Naive thymus-derived CD8-positive, alpha-beta T cell (primary cell): ENCODE measurements at regions not wholly inside any gene's neighbourhood (a gene's known extent, or its start where the extent isn't known, plus 50 kb on each side); places are given as distances from the start of the nearest gene placed in this dataset.

Experiments used
- ATAC-seq, 2 donors: fragments of 150-1000 bp; cut with Tn5 transposase in 1 of 2; sonication (Bioruptor Pico), chemical (Tn5 transposase) in 1 of 2; 1 replicate in 1 of 2; 2 replicates in 1 of 2; pipeline ENCODE4 v1.10.0; 2021; ENCODE audit warnings: mild to moderate bottlenecking in 2 of 2, moderate library complexity in 2 of 2
- POLR2A ChIA-PET: fragments of 350-600 bp; sonication (Branson Sonifier 250); formaldehyde crosslinking; loops from one replicate; lab custom pipeline; 2021; ENCODE audit warnings: antibody characterized with exemption; lab: Charles Lee
- DNase-seq, 10 donors: peaks; one replicate each; pipeline versions ENCODE4 v3.0.0 to v3.0.0-alpha.2; 2020 to 2022
- H3K27ac Mint-ChIP-seq, 10 donors: one replicate each; pipeline ENCODE4 v1.8.0; 2020 to 2022; ENCODE audit warnings: mild to moderate bottlenecking in 10 of 10, mixed read lengths in 10 of 10, moderate library complexity in 4 of 10, inconsistent platforms in 1 of 10
- H3K27me3 Mint-ChIP-seq, 5 donors: one replicate each; pipeline ENCODE4 v1.8.0; 2021 to 2022; ENCODE audit warnings: mixed read lengths in 5 of 5
- H3K36me3 Mint-ChIP-seq, 3 donors: one replicate each; pipeline ENCODE4 v1.8.0; 2020 to 2022; ENCODE audit warnings: mixed read lengths in 3 of 3, mild to moderate bottlenecking in 2 of 3, inconsistent platforms in 1 of 3
- H3K4me1 Mint-ChIP-seq, 4 donors: one replicate each; pipeline ENCODE4 v1.8.0; 2021 to 2022; ENCODE audit warnings: mixed read lengths in 4 of 4
- H3K4me3 Mint-ChIP-seq, 10 donors: one replicate each; pipeline ENCODE4 v1.8.0; 2020 to 2022; ENCODE audit warnings: mild to moderate bottlenecking in 10 of 10, mixed read lengths in 10 of 10, moderate library complexity in 6 of 10, inconsistent platforms in 1 of 10
- H3K9me3 Mint-ChIP-seq, 9 donors: one replicate each; pipeline ENCODE4 v1.8.0; 2020 to 2022; ENCODE audit warnings: mixed read lengths in 9 of 9, mild to moderate bottlenecking in 3 of 9, inconsistent platforms in 1 of 9, moderate library complexity in 1 of 9

DNA sequence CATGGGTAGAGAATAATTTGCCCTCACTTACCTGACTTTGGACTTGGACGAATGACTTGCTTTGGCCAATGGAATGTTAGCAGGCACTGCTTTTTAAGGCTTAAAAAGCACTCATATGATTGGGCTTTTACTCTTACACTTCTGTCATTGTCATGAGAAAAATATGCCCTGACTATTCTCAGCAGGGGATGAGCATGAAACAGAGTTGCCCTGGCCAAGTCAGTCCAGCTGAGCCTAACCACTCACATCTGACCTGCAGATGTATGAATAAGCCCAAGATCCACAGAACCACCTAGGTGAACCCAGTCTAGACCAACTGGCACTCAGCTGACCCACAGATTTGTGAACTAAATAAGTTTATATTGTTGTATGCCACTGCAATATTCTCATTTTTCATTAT is 573.5 kb downstream of the TNS3 start:
- no peaks in the 10 kb centered on the region for H3K4me1 Mint-ChIP-seq
- no peak for ATAC-seq
- H3K27ac Mint-ChIP-seq, result no peak overlapping the region

DNA sequence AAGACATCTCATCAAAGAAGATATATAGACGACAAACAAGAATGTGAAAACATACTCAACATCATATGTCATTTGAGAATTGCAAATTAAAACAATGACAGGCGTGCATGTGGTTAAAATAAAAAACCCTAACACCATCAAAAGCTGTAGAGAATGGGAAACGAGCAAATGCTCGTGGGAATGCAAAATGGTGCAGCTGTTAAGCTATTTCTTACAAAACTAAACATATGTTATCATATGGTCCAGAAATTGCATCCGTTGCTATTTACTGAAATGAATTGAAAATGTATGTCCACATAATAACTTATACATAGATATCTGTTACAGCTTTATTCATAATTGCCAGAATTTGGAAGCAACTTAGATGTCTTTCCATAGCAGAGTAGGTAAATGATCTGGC is 574.4 kb downstream of the TNS3 start:
- H3K9me3 Mint-ChIP-seq, result peaks cover 0 to 8% (median 2%) of the 10 kb centered on the region in 9 donors
- no peaks in the 10 kb centered on the region for H3K36me3 Mint-ChIP-seq
- no peak for ATAC-seq
- DNase-seq, result no peak
- no peaks in the 10 kb centered on the region for H3K27me3 Mint-ChIP-seq
- POLR2A ChIA-PET, result interaction anchor here (0.7 kb wide), 1 partner anchor 14 kb away, joined by 3 read pairs; no protein-coding TSS in a partner anchor
- H3K27ac Mint-ChIP-seq, result no peak overlapping the region
- no peak overlapping the region for H3K4me3 Mint-ChIP-seq
- H3K4me1 Mint-ChIP-seq, result no peaks in the 10 kb centered on the region

More for the DNA sequence above, 573.5 kb downstream of the TNS3 start:
- POLR2A ChIA-PET, result no interaction called here
- Mint-ChIP-seq H3K27me3 (no peaks in the 10 kb centered on the region), H3K4me3 (no peak overlapping the region), H3K36me3 (no peaks in the 10 kb centered on the region), H3K9me3 (peaks cover 0 to 9% (median 2%) of the 10 kb centered on the region in 9 donors)
- DNase-seq, result no peak

DNA sequence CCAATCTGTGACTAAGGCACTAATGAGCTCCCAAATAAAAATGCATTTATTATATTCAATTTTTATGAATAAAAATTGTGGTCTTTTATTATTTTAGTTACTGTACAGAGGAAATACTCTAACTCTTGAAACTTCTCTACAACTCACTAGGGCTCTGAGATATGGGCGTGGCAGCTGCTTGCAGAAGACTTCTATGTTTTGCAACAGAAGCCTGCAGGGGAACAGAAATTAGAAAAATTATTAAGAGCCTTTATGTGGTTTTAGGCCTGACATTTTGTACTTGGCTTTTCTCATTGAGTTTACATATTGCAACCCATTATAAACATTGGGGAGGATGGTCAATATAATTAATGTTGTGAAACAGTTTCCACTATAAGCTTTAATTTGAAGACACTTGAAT is 581.4 kb downstream of the TNS3 start:
- ATAC-seq, result no peak
- H3K4me1 Mint-ChIP-seq, result no peaks in the 10 kb centered on the region
- no peaks in the 10 kb centered on the region for H3K36me3 Mint-ChIP-seq

DNA sequence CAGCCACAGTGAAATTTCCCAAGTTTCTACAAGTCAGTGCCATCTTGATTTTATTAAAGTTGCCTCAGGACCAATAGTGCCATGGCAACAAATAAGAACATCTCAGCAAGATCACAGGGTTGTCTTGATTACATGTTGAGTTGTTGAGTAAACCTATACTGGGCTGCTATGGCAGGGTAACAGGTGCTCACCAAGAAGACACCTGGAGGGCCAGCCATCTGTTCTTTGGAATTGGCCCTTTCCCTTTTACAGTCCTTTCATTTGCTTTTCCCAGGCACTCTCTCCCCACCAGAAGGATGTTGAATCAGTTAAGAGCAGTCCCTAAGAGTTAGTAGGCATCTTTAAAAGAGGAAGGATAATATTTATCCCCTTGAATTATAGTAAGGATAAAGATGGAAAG is 582.0 kb downstream of the TNS3 start:
- Mint-ChIP-seq H3K27me3 (peaks cover 0 to 3% (median 0%) of the 10 kb centered on the region in 5 donors), H3K4me3 (no peak overlapping the region), H3K9me3 (peaks cover 0 to 2% (median 0%) of the 10 kb centered on the region in 9 donors), H3K36me3 (no peaks in the 10 kb centered on the region), H3K27ac (no peak overlapping the region), H3K4me1 (no peaks in the 10 kb centered on the region)
- ATAC-seq (no peak), DNase-seq (no peak)
- POLR2A ChIA-PET, result no interaction called here

More for the DNA sequence above, 581.4 kb downstream of the TNS3 start:
- Mint-ChIP-seq H3K4me3 (no peak overlapping the region), H3K9me3 (peaks cover 0 to 2% (median 0%) of the 10 kb centered on the region in 9 donors), H3K27ac (no peak overlapping the region), H3K27me3 (peaks cover 0 to 3% (median 0%) of the 10 kb centered on the region in 5 donors)
- POLR2A ChIA-PET, result no interaction called here
- DNase-seq, result no peak

DNA sequence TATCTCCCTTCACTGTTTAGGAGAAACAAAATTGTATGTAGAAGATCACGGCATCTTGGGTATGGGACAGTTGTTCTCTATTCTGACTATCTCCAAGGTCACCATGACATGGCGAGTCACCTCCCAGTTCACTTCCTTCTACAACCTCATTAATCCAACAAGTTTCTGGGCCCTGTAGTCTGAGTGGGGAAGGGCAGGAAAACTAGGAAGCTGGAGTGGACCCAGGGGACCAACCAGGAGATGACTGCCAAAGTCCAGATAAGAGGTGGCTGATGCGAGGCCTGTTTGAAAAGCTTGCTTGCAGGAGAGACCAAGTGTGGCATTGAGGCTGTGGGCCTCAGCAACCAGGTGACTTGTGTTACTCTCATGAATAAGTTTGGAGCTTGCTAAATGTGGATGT is 584.9 kb downstream of the TNS3 start:
- DNase-seq, result no peak
- H3K4me3 Mint-ChIP-seq, result no peak overlapping the region
- ATAC-seq, result no peak
- H3K27me3 Mint-ChIP-seq, result peaks cover 0 to 3% (median 0%) of the 10 kb centered on the region in 5 donors
- no peaks in the 10 kb centered on the region for H3K36me3 Mint-ChIP-seq
- no peak overlapping the region for H3K27ac Mint-ChIP-seq
- POLR2A ChIA-PET, result no interaction called here
- peaks cover 0 to 2% (median 0%) of the 10 kb centered on the region in 9 donors for H3K9me3 Mint-ChIP-seq
- no peaks in the 10 kb centered on the region for H3K4me1 Mint-ChIP-seq

DNA sequence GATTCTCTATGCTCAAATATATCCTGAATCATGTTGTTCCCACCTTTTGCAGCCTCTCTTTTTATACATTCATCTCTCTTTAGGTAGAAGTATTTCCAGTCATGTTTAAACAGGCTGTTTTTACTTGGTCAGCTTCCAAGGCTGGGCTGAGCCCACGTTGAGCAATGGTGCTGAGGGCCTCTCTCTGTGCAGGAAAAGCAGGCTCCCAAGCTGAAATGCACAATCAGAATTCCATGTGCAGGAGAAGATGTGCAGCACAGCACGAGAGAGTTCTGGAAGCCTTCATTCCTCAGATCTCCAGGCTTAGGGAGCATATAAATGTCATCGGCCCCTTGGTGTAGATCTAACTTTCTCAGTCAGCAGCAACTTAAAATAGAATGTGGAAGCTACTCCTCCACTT is 588.5 kb downstream of the TNS3 start:
- Mint-ChIP-seq H3K4me3 (no peak overlapping the region), H3K27ac (no peak overlapping the region), H3K27me3 (no peaks in the 10 kb centered on the region), H3K36me3 (no peaks in the 10 kb centered on the region), H3K9me3 (peaks cover 0 to 2% (median 0%) of the 10 kb centered on the region in 9 donors), H3K4me1 (no peaks in the 10 kb centered on the region)
- POLR2A ChIA-PET, result interaction anchor here (0.6 kb wide), 1 partner anchor 14 kb away, joined by 3 read pairs; no protein-coding TSS in a partner anchor
- ATAC-seq (no peak), DNase-seq (no peak)

DNA sequence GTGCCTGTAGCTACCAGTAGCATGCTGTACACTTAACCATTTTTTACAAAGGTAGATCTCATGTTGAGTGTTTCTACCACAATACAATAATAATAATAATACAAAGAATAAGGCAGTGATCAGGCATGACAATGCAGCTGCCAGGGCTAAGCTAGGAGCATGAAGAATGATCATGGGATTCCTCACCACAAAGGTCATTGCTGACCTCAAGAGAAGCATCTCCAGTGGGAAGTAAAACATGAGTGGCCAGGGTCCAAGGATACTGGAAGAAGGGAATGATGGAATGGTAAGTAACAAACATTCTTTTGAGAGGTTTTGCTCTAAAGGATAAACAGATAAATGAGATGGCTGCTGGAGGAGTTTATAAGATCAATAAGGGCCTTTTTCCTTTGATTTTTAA is 591.1 kb downstream of the TNS3 start:
- DNase-seq (no peak), ATAC-seq (no peak)
- H3K9me3 Mint-ChIP-seq, result peaks cover 0 to 2% (median 0%) of the 10 kb centered on the region in 9 donors
- no peaks in the 10 kb centered on the region for H3K4me1 Mint-ChIP-seq
- no peak overlapping the region for H3K4me3 Mint-ChIP-seq
- no peaks in the 10 kb centered on the region for H3K36me3 Mint-ChIP-seq
- H3K27me3 Mint-ChIP-seq, result no peaks in the 10 kb centered on the region
- no peak overlapping the region for H3K27ac Mint-ChIP-seq
- POLR2A ChIA-PET, result no interaction called here

DNA sequence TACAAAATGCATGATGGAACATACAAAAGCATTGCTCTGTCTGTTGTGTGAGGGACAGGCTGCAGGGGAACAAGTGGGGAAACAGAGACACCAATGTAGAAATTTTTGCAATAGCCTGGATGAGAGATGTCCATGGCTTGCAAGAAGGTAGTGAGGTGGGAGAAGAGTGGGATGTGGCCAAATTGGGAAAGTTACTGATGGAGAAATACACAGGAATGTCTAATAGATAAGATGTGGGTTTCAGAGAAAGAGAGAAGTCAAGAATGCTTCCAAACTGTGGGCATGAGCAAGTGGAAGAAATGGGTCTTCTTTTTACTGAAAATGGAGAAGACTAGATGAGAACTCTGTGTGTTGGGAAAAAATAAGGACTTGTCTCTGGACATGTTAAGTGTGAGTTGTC is 592.7 kb downstream of the TNS3 start:
- ATAC-seq (no peak), DNase-seq (no peak)
- Mint-ChIP-seq H3K4me3 (no peak overlapping the region), H3K27ac (no peak overlapping the region), H3K36me3 (no peaks in the 10 kb centered on the region), H3K27me3 (peaks cover 0 to 1% (median 0%) of the 10 kb centered on the region in 5 donors), H3K9me3 (peaks cover 0 to 7% (median 0%) of the 10 kb centered on the region in 9 donors), H3K4me1 (no peaks in the 10 kb centered on the region)
- POLR2A ChIA-PET, result no interaction called here

DNA sequence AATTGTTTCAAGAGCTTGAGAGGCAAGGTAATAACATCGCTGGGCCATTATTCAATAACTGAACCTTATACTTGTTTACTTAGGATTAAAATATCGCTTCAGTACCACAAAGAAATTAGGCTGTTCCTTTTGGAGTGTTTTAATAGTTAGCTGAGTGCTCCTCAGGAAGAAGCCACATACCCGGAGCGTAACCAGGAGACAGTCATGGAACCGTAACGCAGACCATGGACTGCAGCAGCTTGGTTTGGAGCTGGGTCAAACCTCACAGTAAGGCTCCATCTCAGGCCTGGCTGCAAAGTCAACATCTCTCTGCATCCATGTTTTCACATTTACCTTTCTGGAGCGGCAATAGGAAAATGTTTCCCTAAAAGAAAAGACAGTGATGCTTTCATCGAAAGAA is 599.0 kb downstream of the TNS3 start:
- no peak overlapping the region for H3K4me3 Mint-ChIP-seq
- no peak overlapping the region for H3K27ac Mint-ChIP-seq
- DNase-seq (no peak), ATAC-seq (no peak)
- H3K9me3 Mint-ChIP-seq, result peaks cover 0 to 11% (median 0%) of the 10 kb centered on the region in 9 donors
- POLR2A ChIA-PET, result no interaction called here
- peaks cover 0 to 5% (median 1%) of the 10 kb centered on the region in 5 donors for H3K27me3 Mint-ChIP-seq
- no peaks in the 10 kb centered on the region for H3K36me3 Mint-ChIP-seq
- H3K4me1 Mint-ChIP-seq, result no peaks in the 10 kb centered on the region

DNA sequence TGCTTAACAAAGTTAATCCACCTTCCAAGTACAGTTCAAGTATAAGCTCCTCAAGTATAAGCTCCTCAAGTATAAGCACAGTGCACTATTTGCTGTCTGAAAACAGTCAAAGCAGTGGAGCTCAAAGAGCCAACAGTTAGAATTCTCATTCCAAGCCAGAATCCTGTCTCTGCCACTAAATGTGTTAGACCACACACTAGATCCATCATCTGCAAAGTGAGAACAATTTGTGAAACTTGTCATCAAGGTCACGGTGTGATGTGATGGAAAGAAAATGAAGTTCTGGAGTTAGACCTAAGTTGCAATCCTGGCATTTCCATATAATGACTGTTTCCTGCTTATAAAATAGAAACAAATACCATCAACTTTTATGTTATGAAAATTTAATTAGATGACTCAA is 602.5 kb downstream of the TNS3 start:
- Mint-ChIP-seq H3K4me1 (no peaks in the 10 kb centered on the region), H3K4me3 (no peak overlapping the region), H3K9me3 (peaks cover 0 to 11% (median 0%) of the 10 kb centered on the region in 9 donors), H3K36me3 (no peaks in the 10 kb centered on the region), H3K27ac (no peak overlapping the region), H3K27me3 (peaks cover 0 to 5% (median 0%) of the 10 kb centered on the region in 5 donors)
- POLR2A ChIA-PET, result no interaction called here
- DNase-seq (no peak), ATAC-seq (no peak)

DNA sequence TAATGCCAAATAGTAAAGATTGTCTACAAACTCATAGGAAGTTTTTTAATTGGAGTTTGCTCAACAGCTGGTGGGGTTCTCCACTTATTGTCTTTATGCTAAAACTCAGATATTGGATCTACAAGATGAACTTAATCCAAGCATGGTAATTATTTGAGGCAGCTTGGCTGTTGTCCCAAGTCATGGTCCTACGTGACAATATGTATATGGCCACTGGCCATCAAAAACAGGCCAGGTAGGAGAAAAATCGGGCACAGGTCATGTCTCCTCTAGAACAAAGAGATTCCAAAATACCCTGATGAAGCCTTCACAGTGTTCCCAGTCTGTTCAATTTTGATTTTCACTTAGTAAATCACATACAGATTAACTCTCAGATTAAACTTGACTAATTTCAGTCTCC is 606.4 kb downstream of the TNS3 start:
- Mint-ChIP-seq H3K9me3 (peaks cover 0 to 4% (median 0%) of the 10 kb centered on the region in 9 donors), H3K4me3 (no peak overlapping the region), H3K4me1 (no peaks in the 10 kb centered on the region), H3K27ac (no peak overlapping the region), H3K27me3 (peaks cover 0 to under 1% (median 0%) of the 10 kb centered on the region in 5 donors), H3K36me3 (no peaks in the 10 kb centered on the region)
- no peak for DNase-seq
- no peak for ATAC-seq
- POLR2A ChIA-PET, result no interaction called here

DNA sequence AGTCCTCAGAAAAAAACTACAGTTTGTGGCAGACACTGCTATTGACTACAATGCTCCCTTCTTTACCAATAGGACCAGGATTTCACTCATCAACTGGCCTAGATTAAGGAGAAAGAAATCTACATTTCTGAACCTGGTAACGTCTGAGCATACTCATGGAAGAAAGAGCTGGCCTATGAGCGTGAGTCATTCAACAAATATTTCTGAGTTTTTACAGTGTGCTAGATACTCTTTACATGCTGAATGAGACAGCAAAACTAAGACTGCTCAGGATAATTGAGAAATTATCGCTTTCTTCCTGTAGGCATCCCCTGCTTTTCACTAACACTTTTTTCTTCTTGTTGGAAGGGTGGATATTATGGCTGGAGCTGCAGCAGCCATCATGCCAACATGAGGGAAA is 609.7 kb downstream of the TNS3 start:
- ATAC-seq (no peak), DNase-seq (no peak)
- H3K36me3 Mint-ChIP-seq, result no peaks in the 10 kb centered on the region
- H3K4me3 Mint-ChIP-seq, result no peak overlapping the region
- H3K4me1 Mint-ChIP-seq, result no peaks in the 10 kb centered on the region
- no peak overlapping the region for H3K27ac Mint-ChIP-seq
- H3K27me3 Mint-ChIP-seq, result no peaks in the 10 kb centered on the region
- peaks cover 0 to 12% (median 4%) of the 10 kb centered on the region in 9 donors for H3K9me3 Mint-ChIP-seq
- POLR2A ChIA-PET, result no interaction called here

DNA sequence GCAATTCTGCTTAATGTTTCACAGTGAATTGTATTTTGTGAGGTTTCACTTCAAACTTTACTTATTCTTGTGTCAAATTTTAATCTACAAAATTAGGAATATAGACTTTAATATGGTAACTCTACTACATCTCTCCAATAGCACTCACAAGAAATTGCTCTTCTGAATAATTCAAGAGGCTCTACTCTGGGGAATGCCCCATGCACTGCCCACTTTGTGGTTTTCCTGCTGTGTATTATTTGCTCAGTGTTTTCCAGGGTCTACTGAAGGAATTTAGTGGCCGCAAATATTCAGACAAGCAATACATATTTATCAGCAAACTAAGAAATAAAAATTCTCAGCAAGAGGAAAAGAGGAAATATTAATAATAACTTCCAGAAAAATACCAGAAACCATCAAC is 611.4 kb downstream of the TNS3 start:
- DNase-seq (no peak), ATAC-seq (no peak)
- POLR2A ChIA-PET, result no interaction called here
- H3K27ac Mint-ChIP-seq, result no peak overlapping the region
- H3K4me1 Mint-ChIP-seq, result no peaks in the 10 kb centered on the region
- H3K4me3 Mint-ChIP-seq, result no peak overlapping the region
- H3K36me3 Mint-ChIP-seq, result peaks cover 0 to under 1% (median 0%) of the 10 kb centered on the region in 3 donors
- H3K9me3 Mint-ChIP-seq, result peaks cover 0 to 22% (median 5%) of the 10 kb centered on the region in 9 donors
- no peaks in the 10 kb centered on the region for H3K27me3 Mint-ChIP-seq

DNA sequence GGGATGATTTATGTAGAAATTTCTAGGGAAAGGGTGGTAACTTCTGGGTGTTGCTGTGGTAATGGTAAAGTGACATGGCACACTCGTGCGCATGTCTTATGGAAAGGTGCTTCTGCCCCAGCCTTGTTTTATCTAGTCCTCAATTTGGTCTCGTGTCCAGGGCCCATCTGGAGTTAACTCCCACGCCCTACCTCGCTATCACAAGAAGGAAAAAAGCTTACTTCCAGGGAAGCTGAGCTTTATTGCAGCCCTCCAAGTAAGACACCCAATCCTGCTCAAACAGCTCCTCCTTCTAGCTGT is 611.8 kb downstream of the TNS3 start:
- Mint-ChIP-seq H3K27me3 (no peaks in the 10 kb centered on the region), H3K4me3 (no peak overlapping the region), H3K36me3 (peaks cover 0 to 5% (median 0%) of the 10 kb centered on the region in 3 donors), H3K9me3 (peaks cover 0 to 26% (median 7%) of the 10 kb centered on the region in 9 donors), H3K4me1 (no peaks in the 10 kb centered on the region), H3K27ac (no peak overlapping the region)
- POLR2A ChIA-PET, result no interaction called here
- DNase-seq (no peak), ATAC-seq (no peak)
